HEK293 (cell line): ENCODE measurements at regions not wholly inside any gene's neighbourhood (a gene's known extent, or its start where the extent isn't known, plus 50 kb on each side); places are given as distances from the start of the nearest gene placed in this dataset.

ENCODE experiments used
- CTCF ChIA-PET: fragments of 350-600 bp; formaldehyde crosslinking; extraction: SDS; loops from one replicate; lab custom pipeline; 2021; ENCODE audit warnings: antibody characterized with exemption; lab: Yijun Ruan, JAX
- POLR2A ChIA-PET: fragments of 300-600 bp; formaldehyde crosslinking; extraction: SDS; loops from one replicate; lab custom pipeline; 2020; ENCODE audit warnings: antibody characterized with exemption, inconsistent platforms; lab: Yijun Ruan, JAX
- H3K27ac ChIP-seq: fragments of 200-500 bp; sonication (Bioruptor generic); 2 replicates; pipeline ENCODE4 v1.5.1; 2014; ENCODE audit warnings: low read depth, low read length, control low read depth, inconsistent platforms; ENCODE audit errors: extremely low read depth
- H3K36me3 ChIP-seq, 2 experiments: fragments of 200-500 bp in 1 of 2; sonication (Bioruptor generic) in 1 of 2; 1 replicate in 1 of 2; 2 replicates in 1 of 2; pipeline ENCODE4 v1.5.1; 2014 to 2017; ENCODE audit warnings: inconsistent platforms in 2 of 2, low read length in 2 of 2; ENCODE audit not compliant: control insufficient read depth in 2 of 2, insufficient read depth in 1 of 2
- H3K4me1 ChIP-seq: fragments of 200-500 bp; sonication (Bioruptor generic); 2 replicates; pipeline ENCODE4 v1.5.1; 2014; ENCODE audit warnings: mild to moderate bottlenecking, low read length, inconsistent platforms; ENCODE audit not compliant: control insufficient read depth, insufficient read depth
- H3K4me3 ChIP-seq: 2 replicates; pipeline ENCODE4 v1.5.1; 2011; ENCODE audit warnings: low read depth, mild to moderate bottlenecking, control low read depth, low read length, moderate library complexity
- H3K9me3 ChIP-seq: fragments of 200-500 bp; sonication (Bioruptor generic); 2 replicates; pipeline ENCODE4 v1.5.1; 2014; ENCODE audit warnings: low read depth, low read length, inconsistent platforms; ENCODE audit not compliant: control insufficient read depth, insufficient read depth
- AEBP2 ChIP-seq: fragments of 450-650 bp; formaldehyde crosslinking; IDR thresholded peaks from 2 replicates; pipeline ENCODE4 v1.5.1; 2016; ENCODE audit warnings: missing biosample characterization, missing genetic modification characterization, borderline replicate concordance
- GLIS1 ChIP-seq: fragments of 450-650 bp; formaldehyde crosslinking; IDR thresholded peaks from 2 replicates; pipeline ENCODE4 v1.5.1; 2016; ENCODE audit warnings: missing biosample characterization, missing genetic modification characterization
- KLF7 ChIP-seq: fragments of 450-650 bp; formaldehyde crosslinking; IDR thresholded peaks from 2 replicates; pipeline ENCODE4 v1.5.1; 2016; ENCODE audit warnings: missing biosample characterization, missing genetic modification characterization, borderline replicate concordance
- OSR2 ChIP-seq: fragments of 450-650 bp; formaldehyde crosslinking; IDR thresholded peaks from 2 replicates; pipeline ENCODE4 v1.5.1; 2016; ENCODE audit warnings: missing biosample characterization, missing genetic modification characterization
- SCRT1 ChIP-seq: fragments of 450-650 bp; formaldehyde crosslinking; IDR thresholded peaks from 2 replicates; pipeline ENCODE4 v1.5.1; 2016; ENCODE audit warnings: missing biosample characterization, missing genetic modification characterization, borderline replicate concordance
- ZBTB11 ChIP-seq: fragments of 450-650 bp; formaldehyde crosslinking; conservative IDR thresholded peaks from 2 replicates; pipeline ENCODE4 v1.5.1; 2016; ENCODE audit warnings: low read depth, missing biosample characterization, missing genetic modification characterization
- ZFP37 ChIP-seq: fragments of 450-650 bp; formaldehyde crosslinking; IDR thresholded peaks from 2 replicates; pipeline ENCODE4 v1.5.1; 2016; ENCODE audit warnings: missing biosample characterization, missing genetic modification characterization
- ZNF18 ChIP-seq: fragments of 450-650 bp; formaldehyde crosslinking; IDR thresholded peaks from 2 replicates; pipeline ENCODE4 v1.5.1; 2016; ENCODE audit warnings: missing biosample characterization, missing genetic modification characterization
- ZNF664 ChIP-seq: fragments of 450-650 bp; formaldehyde crosslinking; IDR thresholded peaks from 2 replicates; pipeline ENCODE4 v1.5.1; 2016; ENCODE audit warnings: missing biosample characterization, missing genetic modification characterization
- ZNF843 ChIP-seq: fragments of 450-650 bp; formaldehyde crosslinking; IDR thresholded peaks from 2 replicates; pipeline ENCODE4 v1.5.1; 2016; ENCODE audit warnings: missing biosample characterization, missing genetic modification characterization

- Histone ChIP-seq H3K4me1 (no peaks in the 10 kb centered on the region; the same call in 1 of the 2 replicates), H3K27ac (no peak overlapping the region), H3K36me3 (no peaks in the 10 kb centered on the region), H3K9me3 (no peaks in the 10 kb centered on the region), H3K4me3 (no peak overlapping the region)
- CTCF ChIA-PET: no interaction called here
- TF ChIP-seq ZNF664 (tag by site-specific recombination) (peak; percentile 45; the same call in 1 of the 2 replicates), KLF7 (no peak)
- POLR2A ChIA-PET: no interaction called here
Measured at GRCh38 chr12:63302941-63303536, 152.0 kb upstream of the AVPR1A start.

- CTCF ChIA-PET: no interaction called here
- no peak overlapping the region for H3K4me3 ChIP-seq
- no peaks in the 10 kb centered on the region for H3K9me3 ChIP-seq
- H3K4me1 ChIP-seq: no peaks in the 10 kb centered on the region; the same call in 1 of the 2 replicates
- H3K27ac ChIP-seq: no peak overlapping the region
- TF ChIP-seq OSR2 (tag by site-specific recombination): no peak
- no peak for TF ChIP-seq SCRT1 (tag by site-specific recombination)
- TF ChIP-seq ZNF843: no peak
- TF ChIP-seq ZBTB11 (tag by site-specific recombination): no peak
- no peak for TF ChIP-seq AEBP2
- TF ChIP-seq ZNF18 (tag by site-specific recombination): peak; percentile 82
- TF ChIP-seq ZFP37 (tag by site-specific recombination): no peak
- TF ChIP-seq, all 188 proteins: peak for 1
- POLR2A ChIA-PET: no interaction called here
- H3K36me3 ChIP-seq: no peaks in the 10 kb centered on the region
Measured at GRCh38 chr12:63302269-63302940, 151.4 kb upstream of the AVPR1A start.

GRCh38 chr12:63301311-63301710 is 150.3 kb upstream of the AVPR1A start:
- no peaks in the 10 kb centered on the region; the same call in 1 of the 2 replicates for H3K4me1 ChIP-seq
- no peak overlapping the region for H3K4me3 ChIP-seq
- POLR2A ChIA-PET: no interaction called here
- H3K27ac ChIP-seq: no peak overlapping the region
- TF ChIP-seq GLIS1 (tag by site-specific recombination): no peak
- TF ChIP-seq, all 188 proteins: peak for 0
- CTCF ChIA-PET: no interaction called here
- Histone ChIP-seq H3K9me3 (no peaks in the 10 kb centered on the region), H3K36me3 (no peaks in the 10 kb centered on the region)
